ENCODE measurements at regions not wholly inside any gene's neighbourhood (a gene's known extent, or its start where the extent isn't known, plus 50 kb on each side); places are given as distances from the start of the nearest gene placed in this dataset.

DNA sequence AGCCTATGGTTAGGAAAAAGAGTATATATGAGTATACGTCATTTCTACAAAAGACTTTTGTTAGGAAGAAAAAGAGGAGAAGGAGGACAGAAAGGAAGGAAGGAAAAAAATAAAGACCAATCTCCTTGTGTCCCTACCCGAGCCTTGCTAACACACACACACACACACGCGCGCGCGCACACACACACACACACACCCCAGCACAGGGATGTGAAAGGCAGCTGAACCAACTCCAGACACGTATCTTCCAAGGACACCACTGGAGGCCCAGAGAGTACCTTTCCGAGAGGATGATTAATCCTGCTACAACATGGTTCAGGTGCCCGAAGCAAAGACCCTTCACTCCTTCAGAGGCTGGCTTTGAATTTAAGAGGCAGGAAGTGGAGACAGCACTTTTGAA lies 56.9 kb upstream of the GALNT10 start:
- ChIA-PET POLR2A (no interaction called here), CTCF (no interaction called here), RAD21 (ENCODE audit: unreplicated experiment) (no interaction called here), SMC1A (ENCODE audit: uncharacterized antibody, unreplicated experiment) (no interaction called here)
- no peaks in the 10 kb centered on the region; a peak in 1 of 4 replicates for H3K27me3 ChIP-seq (replicated peaks in 1 of 2; ENCODE audit: control insufficient read depth in 2 of 2, insufficient read depth in 2 of 2, low read length in 1 of 2)
- no peak for ATAC-seq
- no peak overlapping the region for H3K9ac ChIP-seq (ENCODE audit: control insufficient read depth, insufficient read depth, low read length)
- FAIRE-seq = no peak
- no peak overlapping the region for H3K4me2 ChIP-seq (ENCODE audit: control insufficient read depth, insufficient read depth)
- H3K36me3 ChIP-seq (ENCODE audit: control insufficient read depth in 2 of 2, insufficient read depth in 2 of 2, low read length in 1 of 2) = no peaks in the 10 kb centered on the region
- TF ChIP-seq, protein P1, sequence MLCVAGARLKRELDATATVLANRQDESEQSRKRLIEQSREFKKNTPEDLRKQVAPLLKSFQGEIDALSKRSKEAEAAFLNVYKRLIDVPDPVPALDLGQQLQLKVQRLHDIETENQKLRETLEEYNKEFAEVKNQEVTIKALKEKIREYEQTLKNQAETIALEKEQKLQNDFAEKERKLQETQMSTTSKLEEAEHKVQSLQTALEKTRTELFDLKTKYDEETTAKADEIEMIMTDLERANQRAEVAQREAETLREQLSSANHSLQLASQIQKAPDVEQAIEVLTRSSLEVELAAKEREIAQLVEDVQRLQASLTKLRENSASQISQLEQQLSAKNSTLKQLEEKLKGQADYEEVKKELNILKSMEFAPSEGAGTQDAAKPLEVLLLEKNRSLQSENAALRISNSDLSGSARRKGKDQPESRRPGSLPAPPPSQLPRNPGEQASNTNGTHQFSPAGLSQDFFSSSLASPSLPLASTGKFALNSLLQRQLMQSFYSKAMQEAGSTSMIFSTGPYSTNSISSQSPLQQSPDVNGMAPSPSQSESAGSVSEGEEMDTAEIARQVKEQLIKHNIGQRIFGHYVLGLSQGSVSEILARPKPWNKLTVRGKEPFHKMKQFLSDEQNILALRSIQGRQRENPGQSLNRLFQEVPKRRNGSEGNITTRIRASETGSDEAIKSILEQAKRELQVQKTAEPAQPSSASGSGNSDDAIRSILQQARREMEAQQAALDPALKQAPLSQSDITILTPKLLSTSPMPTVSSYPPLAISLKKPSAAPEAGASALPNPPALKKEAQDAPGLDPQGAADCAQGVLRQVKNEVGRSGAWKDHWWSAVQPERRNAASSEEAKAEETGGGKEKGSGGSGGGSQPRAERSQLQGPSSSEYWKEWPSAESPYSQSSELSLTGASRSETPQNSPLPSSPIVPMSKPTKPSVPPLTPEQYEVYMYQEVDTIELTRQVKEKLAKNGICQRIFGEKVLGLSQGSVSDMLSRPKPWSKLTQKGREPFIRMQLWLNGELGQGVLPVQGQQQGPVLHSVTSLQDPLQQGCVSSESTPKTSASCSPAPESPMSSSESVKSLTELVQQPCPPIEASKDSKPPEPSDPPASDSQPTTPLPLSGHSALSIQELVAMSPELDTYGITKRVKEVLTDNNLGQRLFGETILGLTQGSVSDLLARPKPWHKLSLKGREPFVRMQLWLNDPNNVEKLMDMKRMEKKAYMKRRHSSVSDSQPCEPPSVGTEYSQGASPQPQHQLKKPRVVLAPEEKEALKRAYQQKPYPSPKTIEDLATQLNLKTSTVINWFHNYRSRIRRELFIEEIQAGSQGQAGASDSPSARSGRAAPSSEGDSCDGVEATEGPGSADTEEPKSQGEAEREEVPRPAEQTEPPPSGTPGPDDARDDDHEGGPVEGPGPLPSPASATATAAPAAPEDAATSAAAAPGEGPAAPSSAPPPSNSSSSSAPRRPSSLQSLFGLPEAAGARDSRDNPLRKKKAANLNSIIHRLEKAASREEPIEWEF (IDR thresholded peaks at IDR 0.05; ENCODE audit: insufficient replicate concordance, low read depth, low read length) = no peak
- TF ChIP-seq CHD4 (IDR thresholded peaks at IDR 0.05) = no peak
- no peak for TF ChIP-seq STAT3 (IDR thresholded peaks at IDR 0.05; ENCODE audit: low read depth, low read length)
- TF ChIP-seq JUNB (IDR thresholded peaks at IDR 0.05) = no peak
- no peaks in the 10 kb centered on the region for H3K4me1 ChIP-seq (ENCODE audit: control insufficient read depth, insufficient read depth, low read length)
- no peaks in the 10 kb centered on the region for H3K9me3 ChIP-seq (replicated peaks; ENCODE audit: control insufficient read depth, insufficient read depth, low read length)
- no TSS peak for BruUV-seq (replicated peaks)
- H3K27ac ChIP-seq (ENCODE audit: control insufficient read depth, insufficient read depth) = no peak overlapping the region
- intact Hi-C loops (cut with micrococcal nuclease; ENCODE audit: unreplicated experiment) = no loop called here
- WGBS (ENCODE audit: insufficient coverage, insufficient replicate concordance, low lambda C conversion rate, missing lambda C conversion rate) = 64% methylated on average over 6 of the region's 10 CpGs
- H3K4me3 ChIP-seq = no peak overlapping the region
- no peaks in the 10 kb centered on the region for H4K20me1 ChIP-seq (ENCODE audit: control insufficient read depth, insufficient read depth)
- H2AFZ ChIP-seq (ENCODE audit: control insufficient read depth, low read depth, low read length) = no peak overlapping the region
- H3K79me2 ChIP-seq (ENCODE audit: control insufficient read depth, insufficient read depth, low read length) = no peaks in the 10 kb centered on the region
- no peak for DNase-seq (ENCODE audit: low read depth, low spot score)
- in situ Hi-C loops (cut with MboI) = no loop called here

Data from GM12878 (cell line).